ENCODE measurements at regions not wholly inside any gene's neighbourhood (a gene's known extent, or its start where the extent isn't known, plus 50 kb on each side); places are given as distances from the start of the nearest gene placed in this dataset.

DNA sequence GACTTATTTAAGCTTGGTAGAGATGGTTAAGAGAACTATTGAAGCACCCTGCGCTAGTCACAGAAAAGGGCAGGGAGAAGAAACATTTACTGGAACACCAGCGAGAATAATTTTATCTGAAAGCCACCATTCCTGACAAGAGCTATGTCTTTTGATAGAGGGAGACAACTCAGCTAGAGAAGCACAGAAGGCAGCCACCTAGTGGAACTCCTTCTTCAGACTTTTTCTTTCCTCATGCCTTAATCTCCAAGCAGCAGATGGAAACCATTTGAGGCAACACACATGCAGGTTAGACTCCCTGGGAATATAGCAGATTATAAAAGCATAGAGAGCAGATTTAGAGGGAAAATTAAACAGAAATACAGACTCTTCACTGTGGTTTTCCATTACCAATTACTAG lies 813.4 kb downstream of the SLITRK6 start:
- TF ChIP-seq, protein P1, sequence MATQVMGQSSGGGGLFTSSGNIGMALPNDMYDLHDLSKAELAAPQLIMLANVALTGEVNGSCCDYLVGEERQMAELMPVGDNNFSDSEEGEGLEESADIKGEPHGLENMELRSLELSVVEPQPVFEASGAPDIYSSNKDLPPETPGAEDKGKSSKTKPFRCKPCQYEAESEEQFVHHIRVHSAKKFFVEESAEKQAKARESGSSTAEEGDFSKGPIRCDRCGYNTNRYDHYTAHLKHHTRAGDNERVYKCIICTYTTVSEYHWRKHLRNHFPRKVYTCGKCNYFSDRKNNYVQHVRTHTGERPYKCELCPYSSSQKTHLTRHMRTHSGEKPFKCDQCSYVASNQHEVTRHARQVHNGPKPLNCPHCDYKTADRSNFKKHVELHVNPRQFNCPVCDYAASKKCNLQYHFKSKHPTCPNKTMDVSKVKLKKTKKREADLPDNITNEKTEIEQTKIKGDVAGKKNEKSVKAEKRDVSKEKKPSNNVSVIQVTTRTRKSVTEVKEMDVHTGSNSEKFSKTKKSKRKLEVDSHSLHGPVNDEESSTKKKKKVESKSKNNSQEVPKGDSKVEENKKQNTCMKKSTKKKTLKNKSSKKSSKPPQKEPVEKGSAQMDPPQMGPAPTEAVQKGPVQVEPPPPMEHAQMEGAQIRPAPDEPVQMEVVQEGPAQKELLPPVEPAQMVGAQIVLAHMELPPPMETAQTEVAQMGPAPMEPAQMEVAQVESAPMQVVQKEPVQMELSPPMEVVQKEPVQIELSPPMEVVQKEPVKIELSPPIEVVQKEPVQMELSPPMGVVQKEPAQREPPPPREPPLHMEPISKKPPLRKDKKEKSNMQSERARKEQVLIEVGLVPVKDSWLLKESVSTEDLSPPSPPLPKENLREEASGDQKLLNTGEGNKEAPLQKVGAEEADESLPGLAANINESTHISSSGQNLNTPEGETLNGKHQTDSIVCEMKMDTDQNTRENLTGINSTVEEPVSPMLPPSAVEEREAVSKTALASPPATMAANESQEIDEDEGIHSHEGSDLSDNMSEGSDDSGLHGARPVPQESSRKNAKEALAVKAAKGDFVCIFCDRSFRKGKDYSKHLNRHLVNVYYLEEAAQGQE (IDR thresholded peaks at IDR 0.05; ENCODE audit: insufficient read depth in 1 of 2, low read depth in 2 of 2, low read length in 2 of 2) = no peak
- no peak for TF ChIP-seq SIN3A (IDR thresholded peaks at IDR 0.05; ENCODE audit: borderline replicate concordance, insufficient read depth, low read length)
